Colonic mucosa (tissue), 4 donors: ENCODE measurements at regions not wholly inside any gene's neighbourhood (a gene's known extent, or its start where the extent isn't known, plus 50 kb on each side); places are given as distances from the start of the nearest gene placed in this dataset.

Experiments
- DNase-seq: peaks from one replicate; pipeline ENCODE4 v3.0.0-alpha.2; 2020
- H3K27ac ChIP-seq: fragments of 200-600 bp; one replicate; pipeline ENCODE4 v1.8.0; 2021
- H3K27me3 ChIP-seq: fragments of 200-600 bp; one replicate; pipeline ENCODE4 v1.8.0; 2021
- H3K36me3 ChIP-seq: fragments of 200-600 bp; one replicate; pipeline ENCODE4 v1.8.0; 2021
- H3K4me1 ChIP-seq: fragments of 200-600 bp; one replicate; pipeline ENCODE4 v1.8.0; 2021; ENCODE audit warnings: mild to moderate bottlenecking
- H3K4me3 ChIP-seq: fragments of 200-600 bp; one replicate; pipeline ENCODE4 v1.8.0; 2021
- H3K9ac ChIP-seq, 2 donors: one replicate each; pipeline ENCODE4 v1.7.0; 2013; ENCODE audit warnings: control low read depth in 2 of 2, low read depth in 2 of 2, low read length in 2 of 2
- H3K9me3 ChIP-seq: fragments of 200-600 bp; one replicate; pipeline ENCODE4 v1.8.0; 2021
- CTCF ChIP-seq: fragments of 200-600 bp; IDR thresholded peaks from one replicate; pipeline ENCODE4 v1.8.0; 2022; ENCODE audit warnings: antibody characterized with exemption, mild to moderate bottlenecking
- intact Hi-C: fragments of 100-400 bp; cut with DNase I; formaldehyde crosslinking; loops from one replicate; pipeline ENCODE4 v1.14.1; 2022
- donor health status: healthy.
- donor health status: DM: no; HTN: no; CAD: no.
- donor health status: DM: no; HTN: no; CAD: no.

GRCh38 chr12:24386836-24387235, 437.4 kb upstream of the SOX5 start:
- no peak overlapping the region for H3K9ac ChIP-seq
- no peak overlapping the region for H3K4me3 ChIP-seq
- no peaks in the 10 kb centered on the region for H3K27me3 ChIP-seq
- no peaks in the 10 kb centered on the region for H3K4me1 ChIP-seq
- intact Hi-C loops = no loop called here
- no peak overlapping the region for H3K27ac ChIP-seq
- no peak for TF ChIP-seq CTCF
- no peaks in the 10 kb centered on the region for H3K36me3 ChIP-seq
- no peak for DNase-seq
- H3K9me3 ChIP-seq = no peaks in the 10 kb centered on the region

- no peaks in the 10 kb centered on the region for H3K4me1 ChIP-seq
- TF ChIP-seq CTCF = no peak
- H3K27ac ChIP-seq = no peak overlapping the region
- no peaks in the 10 kb centered on the region for H3K27me3 ChIP-seq
- DNase-seq = no peak
- no peaks in the 10 kb centered on the region for H3K9me3 ChIP-seq
- H3K36me3 ChIP-seq = no peaks in the 10 kb centered on the region
- intact Hi-C loops = no loop called here
- H3K4me3 ChIP-seq = no peak overlapping the region
- no peak overlapping the region for H3K9ac ChIP-seq
Measured at GRCh38 chr12:24381790-24382189, 432.3 kb upstream of the SOX5 start.

DNA sequence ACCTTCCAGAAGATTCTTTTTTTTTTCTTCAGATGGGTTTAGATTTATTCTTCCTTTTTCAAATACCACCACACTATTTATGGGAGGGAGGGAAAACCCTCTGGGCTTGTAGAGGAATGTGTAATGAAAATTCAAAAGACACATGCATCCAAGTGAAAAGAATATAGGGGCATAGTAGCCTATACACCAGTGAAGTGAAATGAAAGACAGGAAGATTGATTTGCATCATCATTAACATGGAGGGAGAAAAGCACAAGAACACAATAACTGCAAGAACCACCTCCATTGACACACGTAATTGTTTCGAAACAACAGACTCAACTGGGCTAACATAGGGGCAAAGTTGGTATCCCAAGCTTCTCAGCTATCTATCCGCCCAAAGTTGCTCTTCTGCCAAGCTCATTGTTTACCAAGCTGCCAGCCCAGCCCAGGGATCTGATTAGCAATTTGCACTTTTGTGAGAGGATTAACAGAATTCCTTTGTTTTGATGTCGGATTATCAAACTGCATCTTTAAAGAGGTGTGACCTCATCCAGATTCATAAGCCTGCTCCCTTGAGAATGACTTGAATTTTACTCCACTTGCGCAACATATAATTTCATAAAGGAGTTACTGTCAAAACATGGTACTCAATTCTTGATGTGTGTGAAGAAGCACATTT, 430.5 kb upstream of the SOX5 start:
- intact Hi-C loops = no loop called here
- H3K36me3 ChIP-seq = no peaks in the 10 kb centered on the region
- no peak for DNase-seq
- H3K4me1 ChIP-seq = no peaks in the 10 kb centered on the region
- H3K9ac ChIP-seq = no peak overlapping the region
- H3K27me3 ChIP-seq = no peaks in the 10 kb centered on the region
- H3K9me3 ChIP-seq = no peaks in the 10 kb centered on the region
- H3K27ac ChIP-seq = no peak overlapping the region
- no peak for TF ChIP-seq CTCF
- no peak overlapping the region for H3K4me3 ChIP-seq

- Histone ChIP-seq H3K4me3 (no peak overlapping the region), H3K36me3 (no peaks in the 10 kb centered on the region), H3K27ac (no peak overlapping the region), H3K4me1 (no peaks in the 10 kb centered on the region), H3K9me3 (no peaks in the 10 kb centered on the region), H3K27me3 (no peaks in the 10 kb centered on the region), H3K9ac (no peak overlapping the region)
- no peak for TF ChIP-seq CTCF
- intact Hi-C loops = no loop called here
- DNase-seq = no peak
Measured at GRCh38 chr12:24379433-24379832, 430.0 kb upstream of the SOX5 start.

- H3K4me3 ChIP-seq = no peak overlapping the region
- intact Hi-C loops = no loop called here
- no peaks in the 10 kb centered on the region for H3K4me1 ChIP-seq
- H3K36me3 ChIP-seq = no peaks in the 10 kb centered on the region
- no peak overlapping the region for H3K9ac ChIP-seq
- DNase-seq = peak; percentile 26
- no peaks in the 10 kb centered on the region for H3K27me3 ChIP-seq
- H3K9me3 ChIP-seq = no peaks in the 10 kb centered on the region
- H3K27ac ChIP-seq = no peak overlapping the region
- no peak for TF ChIP-seq CTCF
Measured at GRCh38 chr12:24378548-24379407, 429.3 kb upstream of the SOX5 start.
